A673 (cell line): ENCODE measurements at regions not wholly inside any gene's neighbourhood (a gene's known extent, or its start where the extent isn't known, plus 50 kb on each side); places are given as distances from the start of the nearest gene placed in this dataset.

Experiments used
- BruUV-seq: library from RNA; stranded (reverse); fragments of 400-500 nt; replicated peaks from 2 replicates; lab custom pipeline; 2021; lab: Mats Ljungman, UMichigan
- CTCF ChIA-PET: fragments of 300-600 bp; sonication (Branson Sonifier 250); formaldehyde crosslinking; loops from one replicate; lab custom pipeline; 2022; ENCODE audit warnings: antibody characterized with exemption; lab: Charles Lee
- POLR2A ChIA-PET: fragments of 300-600 bp; sonication (Branson Sonifier 250); formaldehyde crosslinking; loops from one replicate; lab custom pipeline; 2022; ENCODE audit warnings: antibody characterized with exemption; ENCODE audit not compliant: low non-redundant PET; lab: Charles Lee
- DNase-seq: peaks from one replicate; pipeline ENCODE4 v3.0.0-alpha.2; 2015; ENCODE audit warnings: low spot score
- H3K27ac ChIP-seq: fragments of 200-600 bp; sonication (generic); 2 replicates; pipeline ENCODE4 v1.5.1; 2016; ENCODE audit warnings: mixed run types, low read depth, mild to moderate bottlenecking, mixed read lengths, antibody characterized with exemption, low read length; ENCODE audit not compliant: poor library complexity, severe bottlenecking
- H3K27me3 ChIP-seq: fragments of 200-600 bp; sonication (generic); replicated peaks from 2 replicates; pipeline ENCODE4 v1.6.1; 2017; ENCODE audit warnings: mixed run types, low read depth, mild to moderate bottlenecking, mixed read lengths, antibody characterized with exemption, low read length; ENCODE audit not compliant: insufficient read depth, poor library complexity
- H3K36me3 ChIP-seq: fragments of 200-600 bp; sonication (generic); 2 replicates; pipeline ENCODE4 v1.6.1; 2016; ENCODE audit warnings: mixed run types, mild to moderate bottlenecking, mixed read lengths, antibody characterized with exemption, low read length; ENCODE audit not compliant: insufficient read depth, poor library complexity, severe bottlenecking
- H3K4me1 ChIP-seq: fragments of 200-600 bp; sonication (generic); 2 replicates; pipeline ENCODE4 v1.6.1; 2017; ENCODE audit warnings: mixed run types, mild to moderate bottlenecking, mixed read lengths, antibody characterized with exemption, low read length; ENCODE audit not compliant: insufficient read depth, poor library complexity, severe bottlenecking
- H3K4me3 ChIP-seq: fragments of 200-600 bp; sonication (generic); 2 replicates; pipeline ENCODE4 v1.5.1; 2016; ENCODE audit warnings: low read depth, mixed run types, mild to moderate bottlenecking, mixed read lengths, low read length; ENCODE audit not compliant: poor library complexity, severe bottlenecking
- H3K9me3 ChIP-seq: fragments of 200-600 bp; sonication (generic); 2 replicates; pipeline ENCODE4 v1.6.1; 2016; ENCODE audit warnings: mixed run types, low read depth, mild to moderate bottlenecking, mixed read lengths, antibody characterized with exemption, low read length; ENCODE audit not compliant: poor library complexity, severe bottlenecking
- EZH2 ChIP-seq: fragments of 200-600 bp; sonication (generic); IDR thresholded peaks from 2 replicates; pipeline ENCODE4 v1.6.1; 2017; ENCODE audit warnings: borderline replicate concordance, low read depth, mild to moderate bottlenecking, mixed read lengths, antibody characterized with exemption, low read length; ENCODE audit not compliant: poor library complexity, severe bottlenecking
- intact Hi-C: fragments of 100-400 bp; cut with micrococcal nuclease; formaldehyde crosslinking; loops from one replicate; pipeline ENCODE4 v1.10.0; 2022; ENCODE audit not compliant: unreplicated experiment
- TF ChIP-seq, protein P1 (sequence below): fragments of 300-800, 200-600 bp; sonication (generic); conservative IDR thresholded peaks from 2 replicates; pipeline ENCODE4 v1.5.1; 2017; ENCODE audit warnings: low read depth, mild to moderate bottlenecking, antibody characterized with exemption, low read length, moderate library complexity, mixed read lengths

DNA sequence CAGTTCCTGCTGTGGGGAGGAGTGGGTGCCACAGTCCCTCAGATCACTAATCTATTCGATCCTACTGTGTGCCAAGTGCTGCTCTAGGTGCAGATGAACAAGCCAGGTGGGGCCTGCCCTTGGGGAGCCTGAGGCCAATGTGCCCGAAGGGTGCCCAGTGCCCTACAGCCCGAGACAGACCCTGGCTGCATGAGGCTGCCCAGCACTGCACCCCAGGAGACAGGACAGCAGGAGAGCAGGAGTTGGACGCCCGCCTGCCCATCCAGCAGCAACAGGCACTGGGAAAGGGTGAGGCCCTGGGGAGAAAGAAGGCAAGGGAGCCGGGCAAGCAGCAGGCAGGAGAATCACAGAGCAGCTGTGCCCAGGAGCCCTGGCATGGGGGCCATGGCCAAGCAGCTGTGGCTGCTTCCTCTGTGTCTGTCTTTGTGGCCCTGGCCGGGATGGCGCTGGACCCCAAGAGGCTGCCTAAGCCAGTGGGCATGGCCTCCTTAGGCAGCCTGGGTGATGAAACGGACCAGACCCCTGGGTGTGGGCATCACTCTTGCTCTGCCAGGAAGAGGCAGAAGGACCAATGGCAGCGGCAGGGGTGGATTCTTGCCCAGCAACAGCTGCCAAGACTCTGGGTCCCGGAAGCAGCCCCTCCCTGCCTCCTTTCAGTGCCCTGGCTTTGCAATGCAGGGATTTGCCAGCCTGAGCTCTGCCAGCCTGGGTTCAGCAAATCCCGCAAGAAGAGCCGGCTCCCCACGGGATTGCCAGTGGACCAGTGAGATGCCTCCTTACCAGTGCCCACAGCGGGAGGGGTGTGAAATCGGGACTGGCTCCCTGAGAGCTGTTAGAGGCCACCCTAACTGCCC is 179.6 kb upstream of the TNRC6C start:
- H3K4me1 ChIP-seq, result peaks cover 6% of the 10 kb centered on the region
- TF ChIP-seq, protein P1, sequence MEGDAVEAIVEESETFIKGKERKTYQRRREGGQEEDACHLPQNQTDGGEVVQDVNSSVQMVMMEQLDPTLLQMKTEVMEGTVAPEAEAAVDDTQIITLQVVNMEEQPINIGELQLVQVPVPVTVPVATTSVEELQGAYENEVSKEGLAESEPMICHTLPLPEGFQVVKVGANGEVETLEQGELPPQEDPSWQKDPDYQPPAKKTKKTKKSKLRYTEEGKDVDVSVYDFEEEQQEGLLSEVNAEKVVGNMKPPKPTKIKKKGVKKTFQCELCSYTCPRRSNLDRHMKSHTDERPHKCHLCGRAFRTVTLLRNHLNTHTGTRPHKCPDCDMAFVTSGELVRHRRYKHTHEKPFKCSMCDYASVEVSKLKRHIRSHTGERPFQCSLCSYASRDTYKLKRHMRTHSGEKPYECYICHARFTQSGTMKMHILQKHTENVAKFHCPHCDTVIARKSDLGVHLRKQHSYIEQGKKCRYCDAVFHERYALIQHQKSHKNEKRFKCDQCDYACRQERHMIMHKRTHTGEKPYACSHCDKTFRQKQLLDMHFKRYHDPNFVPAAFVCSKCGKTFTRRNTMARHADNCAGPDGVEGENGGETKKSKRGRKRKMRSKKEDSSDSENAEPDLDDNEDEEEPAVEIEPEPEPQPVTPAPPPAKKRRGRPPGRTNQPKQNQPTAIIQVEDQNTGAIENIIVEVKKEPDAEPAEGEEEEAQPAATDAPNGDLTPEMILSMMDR, result no peak
- no peak for TF ChIP-seq EZH2
- no peaks in the 10 kb centered on the region for H3K36me3 ChIP-seq
- POLR2A ChIA-PET, result no interaction called here
- intact Hi-C loops, result no loop called here
- CTCF ChIA-PET, result no interaction called here
- no TSS peak for BruUV-seq
- no peaks in the 10 kb centered on the region for H3K9me3 ChIP-seq
- peak; percentile 46 for DNase-seq
- no peaks in the 10 kb centered on the region for H3K27me3 ChIP-seq
- H3K4me3 ChIP-seq, result no peak overlapping the region
- no peak overlapping the region for H3K27ac ChIP-seq

DNA sequence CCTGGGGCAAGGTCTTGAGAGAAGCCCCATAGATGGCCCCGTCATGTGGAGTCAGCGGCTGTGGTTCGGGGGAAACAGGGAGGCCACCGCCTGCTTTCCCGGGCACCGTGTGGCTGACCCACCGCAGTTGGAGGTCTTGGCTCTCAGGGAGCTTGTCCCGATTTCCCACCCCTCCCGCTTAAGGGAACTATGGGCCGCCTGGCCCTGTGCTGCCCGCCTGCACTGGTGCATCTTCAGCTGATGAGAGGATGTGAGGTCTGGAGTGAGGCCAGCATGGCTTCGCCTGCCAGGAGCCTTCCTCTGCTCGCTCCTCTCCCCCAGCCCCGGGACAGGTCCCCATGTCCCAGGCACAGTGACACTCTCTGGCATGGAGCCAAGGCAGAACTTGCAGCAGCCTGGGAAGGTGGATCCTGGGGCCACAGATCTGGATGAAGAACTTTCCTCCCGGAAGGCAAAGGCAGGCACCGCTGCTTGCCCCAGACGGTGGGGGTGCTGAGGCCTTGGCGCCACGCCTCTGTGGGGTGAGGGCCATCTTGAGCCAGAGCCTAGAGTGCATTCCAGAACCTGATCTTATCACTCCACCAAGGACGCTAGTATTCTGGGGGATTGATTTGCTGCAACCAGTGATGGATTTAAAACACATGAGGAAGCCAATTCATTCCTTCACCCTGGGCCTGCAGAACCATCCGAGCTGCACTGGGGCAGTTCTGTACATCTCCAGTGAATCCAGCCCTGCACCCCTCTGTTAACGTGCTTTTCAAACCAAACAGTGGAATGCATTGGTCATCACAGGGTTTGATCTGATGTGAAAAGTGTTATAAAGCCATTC is 178.6 kb upstream of the TNRC6C start:
- TF ChIP-seq EZH2, result no peak
- TF ChIP-seq, protein P1, result no peak
- BruUV-seq, result no TSS peak
- H3K9me3 ChIP-seq, result no peaks in the 10 kb centered on the region
- intact Hi-C loops, result no loop called here
- ChIA-PET CTCF (no interaction called here), POLR2A (no interaction called here)
- no peaks in the 10 kb centered on the region for H3K27me3 ChIP-seq
- H3K36me3 ChIP-seq, result no peaks in the 10 kb centered on the region
- H3K4me1 ChIP-seq, result peaks cover 9% of the 10 kb centered on the region
- no peak overlapping the region for H3K27ac ChIP-seq
- no peak for DNase-seq
- H3K4me3 ChIP-seq, result no peak overlapping the region

GRCh38 chr17:77781536-77781935 is 177.0 kb upstream of the TNRC6C start:
- intact Hi-C loops, result no loop called here
- TF ChIP-seq, protein P1, result no peak
- no peak for TF ChIP-seq EZH2
- H3K9me3 ChIP-seq, result no peaks in the 10 kb centered on the region
- peaks cover 22% of the 10 kb centered on the region for H3K4me1 ChIP-seq
- no TSS peak for BruUV-seq
- H3K27me3 ChIP-seq, result no peaks in the 10 kb centered on the region
- H3K27ac ChIP-seq, result no peak overlapping the region
- ChIA-PET POLR2A (no interaction called here), CTCF (no interaction called here)
- no peak for DNase-seq
- H3K4me3 ChIP-seq, result no peak overlapping the region
- H3K36me3 ChIP-seq, result no peaks in the 10 kb centered on the region
